IMR-90 (cell line): ENCODE measurements at regions not wholly inside any gene's neighbourhood (a gene's known extent, or its start where the extent isn't known, plus 50 kb on each side); places are given as distances from the start of the nearest gene placed in this dataset.

Experiments used
- ATAC-seq: fragments of 200-7000 bp; cut with Tn5 transposase; 2 replicates; pipeline ENCODE4 v1.9.1; 2020; ENCODE audit warnings: low read depth, mild to moderate bottlenecking, moderate library complexity
- BruUV-seq: library from RNA; stranded (reverse); fragments of 400-500 nt; replicated peaks from 2 replicates; lab custom pipeline; 2021; lab: Mats Ljungman, UMichigan
- CTCF ChIA-PET: fragments of 300-600 bp; formaldehyde crosslinking; extraction: SDS; loops from one replicate; lab custom pipeline; 2021; ENCODE audit warnings: antibody characterized with exemption; lab: Yijun Ruan, JAX
- POLR2A ChIA-PET: fragments of 300-600 bp; sonication (Branson Sonifier 250); formaldehyde crosslinking; loops from one replicate; lab custom pipeline; 2022; ENCODE audit warnings: antibody characterized with exemption; ENCODE audit not compliant: unreplicated experiment; lab: Charles Lee
- DNase-seq: peaks from one replicate; pipeline ENCODE4 v3.0.0; 2013
- H2AFZ ChIP-seq: replicated peaks from 2 replicates; pipeline ENCODE3; 2013; ENCODE audit warnings: low read length, mild to moderate bottlenecking; ENCODE audit not compliant: poor library complexity
- H2AK5ac ChIP-seq: 2 replicates; pipeline ENCODE4 v1.6.1; 2013; ENCODE audit warnings: low read depth, low read length, inconsistent platforms
- H2AK9ac ChIP-seq: replicated peaks from 2 replicates; pipeline ENCODE3; 2013; ENCODE audit warnings: mild to moderate bottlenecking, low read depth, low read length, moderate library complexity; ENCODE audit not compliant: poor library complexity
- H2BK120ac ChIP-seq: 2 replicates; pipeline ENCODE4 v1.6.1; 2013; ENCODE audit warnings: low read depth, low read length, inconsistent platforms
- H2BK15ac ChIP-seq: 3 replicates; pipeline ENCODE4 v1.6.1; 2013; ENCODE audit warnings: low read depth, low read length, inconsistent platforms
- H2BK20ac ChIP-seq: 2 replicates; pipeline ENCODE4 v1.6.1; 2013; ENCODE audit warnings: low read depth, mild to moderate bottlenecking, inconsistent platforms, low read length, moderate library complexity
- H2BK5ac ChIP-seq: 2 replicates; pipeline ENCODE4 v1.6.1; 2013; ENCODE audit warnings: mild to moderate bottlenecking, low read depth, low read length, inconsistent platforms; ENCODE audit not compliant: poor library complexity, severe bottlenecking
- H3K14ac ChIP-seq: replicated peaks from 2 replicates; pipeline ENCODE4 v1.6.1; 2013; ENCODE audit warnings: low read depth, low read length, inconsistent platforms
- H3K18ac ChIP-seq: 2 replicates; pipeline ENCODE4 v1.6.1; 2013; ENCODE audit warnings: low read depth, low read length, control low read depth
- H3K23ac ChIP-seq: 2 replicates; pipeline ENCODE4 v1.6.1; 2013; ENCODE audit warnings: low read depth, low read length, inconsistent platforms
- H3K27ac ChIP-seq: 2 replicates; pipeline ENCODE4 v1.5.1; 2013; ENCODE audit warnings: mild to moderate bottlenecking, control low read depth, low read length; ENCODE audit not compliant: insufficient read depth
- H3K27me3 ChIP-seq: 2 replicates; pipeline ENCODE4 v1.6.1; 2013; ENCODE audit warnings: low read length; ENCODE audit not compliant: control insufficient read depth, insufficient read depth
- H3K36me3 ChIP-seq: 2 replicates; pipeline ENCODE4 v1.6.1; 2013; ENCODE audit warnings: low read length, mixed read lengths; ENCODE audit not compliant: control insufficient read depth, insufficient read depth
- H3K4ac ChIP-seq: 2 replicates; pipeline ENCODE4 v1.6.1; 2013; ENCODE audit warnings: low read depth, low read length, inconsistent platforms
- H3K4me1 ChIP-seq: 2 replicates; pipeline ENCODE4 v1.6.1; 2013; ENCODE audit warnings: low read length, mixed read lengths; ENCODE audit not compliant: control insufficient read depth, insufficient read depth
- H3K4me2 ChIP-seq: 2 replicates; pipeline ENCODE4 v1.6.1; 2013; ENCODE audit warnings: low read depth, mild to moderate bottlenecking, control low read depth, low read length, moderate library complexity
- H3K4me3 ChIP-seq: 2 replicates; pipeline ENCODE4 v1.5.1; 2013; ENCODE audit warnings: low read depth, mild to moderate bottlenecking, control low read depth, low read length, moderate library complexity; ENCODE audit not compliant: insufficient read depth
- H3K56ac ChIP-seq: 2 replicates; pipeline ENCODE4 v1.6.1; 2013; ENCODE audit warnings: low read length, inconsistent platforms; ENCODE audit not compliant: insufficient read depth; ENCODE audit errors: extremely low read depth
- H3K79me1 ChIP-seq, 2 experiments: 2 replicates each; pipeline ENCODE4 v1.6.1; 2013; ENCODE audit warnings: low read length in 2 of 2, inconsistent platforms in 1 of 2, low read depth in 1 of 2
- H3K9ac ChIP-seq: 2 replicates; pipeline ENCODE4 v1.6.1; 2013; ENCODE audit warnings: low read depth, low read length, control low read depth
- H3K9me1 ChIP-seq: 2 replicates; pipeline ENCODE4 v1.6.1; 2013; ENCODE audit warnings: low read length, inconsistent platforms; ENCODE audit not compliant: insufficient read depth
- H3K9me3 ChIP-seq: 2 replicates; pipeline ENCODE4 v1.6.1; 2013; ENCODE audit warnings: low read length; ENCODE audit not compliant: control insufficient read depth, insufficient read depth
- H4K20me1 ChIP-seq: 2 replicates; pipeline ENCODE4 v1.6.1; 2013; ENCODE audit warnings: low read length, inconsistent platforms; ENCODE audit not compliant: insufficient read depth
- H4K5ac ChIP-seq: 2 replicates; pipeline ENCODE4 v1.6.1; 2013; ENCODE audit warnings: mild to moderate bottlenecking, low read depth, low read length, control low read depth
- H4K8ac ChIP-seq, 2 experiments: 2 replicates each; pipeline ENCODE4 v1.6.1; 2013; ENCODE audit warnings: low read depth in 2 of 2, low read length in 2 of 2, control low read depth in 1 of 2, inconsistent platforms in 1 of 2
- H4K91ac ChIP-seq: 2 replicates; pipeline ENCODE4 v1.6.1; 2013; ENCODE audit warnings: low read depth, low read length, inconsistent platforms; ENCODE audit not compliant: insufficient read depth
- BHLHE40 ChIP-seq: fragments of 150-350 bp; IDR thresholded peaks from 2 replicates; pipeline ENCODE4 v1.6.1; 2016; ENCODE audit warnings: mild to moderate bottlenecking, low read depth, low read length
- CEBPB ChIP-seq: IDR thresholded peaks from 2 replicates; pipeline ENCODE4 v1.6.1; 2012; ENCODE audit warnings: low read depth, low read length, improper control_type of control experiment
- CHD1 ChIP-seq: IDR thresholded peaks from 2 replicates; pipeline ENCODE4 v1.6.1; 2012; ENCODE audit warnings: low read depth, low read length, improper control_type of control experiment
- FOS ChIP-seq: fragments of 150-350 bp; IDR thresholded peaks from 2 replicates; pipeline ENCODE4 v1.6.1; 2016; ENCODE audit warnings: low read depth, low read length
- MAFK ChIP-seq: IDR thresholded peaks from 2 replicates; pipeline ENCODE4 v1.6.1; 2012; ENCODE audit warnings: low read depth, low read length, improper control_type of control experiment
- MAZ ChIP-seq: IDR thresholded peaks from 2 replicates; pipeline ENCODE4 v1.6.1; 2012; ENCODE audit warnings: low read depth, mild to moderate bottlenecking, low read length, improper control_type of control experiment, moderate library complexity, borderline replicate concordance
- MXI1 ChIP-seq: IDR thresholded peaks from 2 replicates; pipeline ENCODE4 v1.6.1; 2012; ENCODE audit warnings: low read depth, mild to moderate bottlenecking, low read length, moderate library complexity, borderline replicate concordance
- NFE2L2 ChIP-seq: fragments of 150-350 bp; IDR thresholded peaks from 2 replicates; pipeline ENCODE4 v1.6.1; 2016; ENCODE audit warnings: low read depth, mild to moderate bottlenecking, low read length
- POLR2A ChIP-seq: IDR thresholded peaks from 2 replicates; pipeline ENCODE4 v1.6.1; 2012; ENCODE audit warnings: mild to moderate bottlenecking, low read depth, low read length
- RAD21 ChIP-seq: IDR thresholded peaks from 2 replicates; pipeline ENCODE4 v1.6.1; 2012; ENCODE audit warnings: low read length, improper control_type of control experiment
- RCOR1 ChIP-seq: IDR thresholded peaks from 2 replicates; pipeline ENCODE4 v1.6.1; 2012; ENCODE audit warnings: mild to moderate bottlenecking, low read length, improper control_type of control experiment; ENCODE audit not compliant: insufficient replicate concordance
- RFX5 ChIP-seq: IDR thresholded peaks from 2 replicates; pipeline ENCODE4 v1.8.0; 2012; ENCODE audit warnings: low read depth, mild to moderate bottlenecking, low read length, moderate library complexity
- SMC3 ChIP-seq: fragments of 150-350 bp; IDR thresholded peaks from 2 replicates; pipeline ENCODE4 v1.6.1; 2016; ENCODE audit warnings: low read depth, mild to moderate bottlenecking, antibody characterized with exemption, low read length, moderate library complexity
- WGBS, 2 experiments: methylation state at CpG; one replicate each; pipeline versions ENCODE4 v1.1.5 to v1.1.7; 2013; ENCODE audit warnings: missing lambda C conversion rate in 2 of 2; ENCODE audit not compliant: insufficient read length in 1 of 2; ENCODE audit errors: extremely low coverage in 2 of 2; 5-methylcytosine and 5-hydroxymethylcytosine counted together
- dilution Hi-C: fragments of 300-500 bp; cut with HindIII; formaldehyde crosslinking; loops from one replicate; pipeline ENCODE4 v1.14.3; 2018; ENCODE audit warnings: low sequenced_read_pairs; ENCODE audit not compliant: unreplicated experiment
- in situ Hi-C: fragments of 300-500 bp; cut with MboI; formaldehyde crosslinking; loops from 3 replicates; pipeline ENCODE4 v1.14.3; 2019; ENCODE audit warnings: low sequenced_read_pairs, inconsistent platforms, mixed read lengths
- intact Hi-C: fragments of 100-400 bp; cut with micrococcal nuclease; formaldehyde crosslinking; loops from 2 replicates; pipeline ENCODE4 v1.10.0; 2022
- TF ChIP-seq, protein P1 (sequence below): fragments of 150-350 bp; IDR thresholded peaks from 2 replicates; pipeline ENCODE4 v1.6.1; 2017; ENCODE audit warnings: mild to moderate bottlenecking, antibody characterized with exemption, low read length, low read depth
- TF ChIP-seq, protein P2 (sequence below): fragments of 150-350 bp; IDR thresholded peaks from 2 replicates; pipeline ENCODE4 v1.6.1; 2016; ENCODE audit warnings: low read depth, mild to moderate bottlenecking, low read length, moderate library complexity, borderline replicate concordance
- TF ChIP-seq, protein P3 (sequence below): conservative IDR thresholded peaks from 2 replicates; pipeline ENCODE4 v1.5.1; 2012; ENCODE audit warnings: mild to moderate bottlenecking, low read depth, low read length, improper control_type of control experiment

DNA sequence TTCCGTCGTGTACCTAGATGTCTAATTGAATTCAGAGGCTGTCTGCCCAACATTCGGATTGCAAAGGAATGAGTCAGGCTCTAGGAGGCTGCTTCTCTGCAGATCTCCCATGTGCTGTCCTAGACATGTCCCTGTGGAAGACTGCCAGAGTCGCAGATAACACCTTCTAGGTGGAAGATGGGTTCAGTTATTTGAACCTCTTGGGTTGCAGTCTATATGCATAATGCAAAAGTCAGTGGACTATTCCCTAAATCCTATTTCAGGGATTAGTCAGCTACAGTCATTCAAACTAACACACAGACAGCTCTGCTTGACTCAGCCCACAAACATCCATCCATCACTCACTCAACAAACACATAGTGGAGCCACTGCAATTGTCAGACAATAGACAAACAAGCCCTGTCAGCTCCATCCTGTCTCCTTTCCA is 300.0 kb upstream of the CTNNB1 start:
- in situ Hi-C loops, result no loop called here
- Histone ChIP-seq H2AK5ac (no peak overlapping the region), H3K27ac (no peak overlapping the region), H3K9me1 (no peaks in the 10 kb centered on the region), H2AFZ (no peak overlapping the region), H3K4me1 (no peaks in the 10 kb centered on the region), H3K4me3 (no peak overlapping the region), H3K4me2 (no peak overlapping the region), H2AK9ac (no peak overlapping the region), H4K20me1 (no peaks in the 10 kb centered on the region), H3K79me1 (no peaks in the 10 kb centered on the region), H2BK15ac (no peak overlapping the region), H3K23ac (no peak overlapping the region), H2BK120ac (no peak overlapping the region), H3K9ac (no peak overlapping the region), H3K18ac (no peak overlapping the region), H3K4ac (no peak overlapping the region), H3K56ac (no peak overlapping the region), H4K8ac (no peak overlapping the region), H3K27me3 (no peaks in the 10 kb centered on the region), H4K91ac (no peak overlapping the region), H2BK5ac (no peak overlapping the region), H3K9me3 (peaks cover 13% of the 10 kb centered on the region), H3K14ac (no peak overlapping the region), H4K5ac (no peak overlapping the region), H2BK20ac (no peak overlapping the region), H3K36me3 (no peaks in the 10 kb centered on the region)
- intact Hi-C loops, result no loop called here
- no TSS peak for BruUV-seq
- DNase-seq, result no peak
- no CpG with 5 or more reads among the region's 4 CpGs for whole genome bisulfite sequencing, 2 experiments
- CTCF ChIA-PET, result no interaction called here
- TF ChIP-seq MAFK (no peak), RAD21 (no peak), CHD1 (no peak), CEBPB (no peak), FOS (no peak), BHLHE40 (no peak), RFX5 (no peak), NFE2L2 (no peak), MXI1 (no peak), POLR2A (no peak), MAZ (no peak), SMC3 (no peak), RCOR1 (no peak)
- TF ChIP-seq, protein P1, sequence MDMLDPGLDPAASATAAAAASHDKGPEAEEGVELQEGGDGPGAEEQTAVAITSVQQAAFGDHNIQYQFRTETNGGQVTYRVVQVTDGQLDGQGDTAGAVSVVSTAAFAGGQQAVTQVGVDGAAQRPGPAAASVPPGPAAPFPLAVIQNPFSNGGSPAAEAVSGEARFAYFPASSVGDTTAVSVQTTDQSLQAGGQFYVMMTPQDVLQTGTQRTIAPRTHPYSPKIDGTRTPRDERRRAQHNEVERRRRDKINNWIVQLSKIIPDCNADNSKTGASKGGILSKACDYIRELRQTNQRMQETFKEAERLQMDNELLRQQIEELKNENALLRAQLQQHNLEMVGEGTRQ, result no peak
- TF ChIP-seq, protein P2, sequence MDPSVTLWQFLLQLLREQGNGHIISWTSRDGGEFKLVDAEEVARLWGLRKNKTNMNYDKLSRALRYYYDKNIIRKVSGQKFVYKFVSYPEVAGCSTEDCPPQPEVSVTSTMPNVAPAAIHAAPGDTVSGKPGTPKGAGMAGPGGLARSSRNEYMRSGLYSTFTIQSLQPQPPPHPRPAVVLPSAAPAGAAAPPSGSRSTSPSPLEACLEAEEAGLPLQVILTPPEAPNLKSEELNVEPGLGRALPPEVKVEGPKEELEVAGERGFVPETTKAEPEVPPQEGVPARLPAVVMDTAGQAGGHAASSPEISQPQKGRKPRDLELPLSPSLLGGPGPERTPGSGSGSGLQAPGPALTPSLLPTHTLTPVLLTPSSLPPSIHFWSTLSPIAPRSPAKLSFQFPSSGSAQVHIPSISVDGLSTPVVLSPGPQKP, result no peak
- TF ChIP-seq, protein P3, sequence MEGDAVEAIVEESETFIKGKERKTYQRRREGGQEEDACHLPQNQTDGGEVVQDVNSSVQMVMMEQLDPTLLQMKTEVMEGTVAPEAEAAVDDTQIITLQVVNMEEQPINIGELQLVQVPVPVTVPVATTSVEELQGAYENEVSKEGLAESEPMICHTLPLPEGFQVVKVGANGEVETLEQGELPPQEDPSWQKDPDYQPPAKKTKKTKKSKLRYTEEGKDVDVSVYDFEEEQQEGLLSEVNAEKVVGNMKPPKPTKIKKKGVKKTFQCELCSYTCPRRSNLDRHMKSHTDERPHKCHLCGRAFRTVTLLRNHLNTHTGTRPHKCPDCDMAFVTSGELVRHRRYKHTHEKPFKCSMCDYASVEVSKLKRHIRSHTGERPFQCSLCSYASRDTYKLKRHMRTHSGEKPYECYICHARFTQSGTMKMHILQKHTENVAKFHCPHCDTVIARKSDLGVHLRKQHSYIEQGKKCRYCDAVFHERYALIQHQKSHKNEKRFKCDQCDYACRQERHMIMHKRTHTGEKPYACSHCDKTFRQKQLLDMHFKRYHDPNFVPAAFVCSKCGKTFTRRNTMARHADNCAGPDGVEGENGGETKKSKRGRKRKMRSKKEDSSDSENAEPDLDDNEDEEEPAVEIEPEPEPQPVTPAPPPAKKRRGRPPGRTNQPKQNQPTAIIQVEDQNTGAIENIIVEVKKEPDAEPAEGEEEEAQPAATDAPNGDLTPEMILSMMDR, result no peak
- POLR2A ChIA-PET, result no interaction called here
- no peak for ATAC-seq
- dilution Hi-C loops, result no loop called here
